GM12878 (cell line): ENCODE measurements at regions not wholly inside any gene's neighbourhood (a gene's known extent, or its start where the extent isn't known, plus 50 kb on each side); places are given as distances from the start of the nearest gene placed in this dataset.
"Not testable (repeated sequence)": the region's sequence is repeated elsewhere in the genome, so short reads cannot be mapped to it uniquely, and the experiment has no call there.

Experiments
- ATAC-seq: fragments of 200-7000 bp; cut with Tn5 transposase; 3 replicates; pipeline ENCODE4 v1.9.1; 2020; ENCODE audit warnings: mild to moderate bottlenecking, moderate library complexity
- BruUV-seq: library from RNA; stranded (reverse); fragments of 400-500 nt; replicated peaks from 2 replicates; lab custom pipeline; 2021; lab: Mats Ljungman, UMichigan
- CTCF ChIA-PET: fragments of 300-600 bp; sonication (Branson Sonifier 250); formaldehyde crosslinking; extraction: SDS; loops from one replicate; lab custom pipeline; 2021; ENCODE audit warnings: inconsistent platforms; lab: Yijun Ruan, JAX
- POLR2A ChIA-PET: fragments of 350-600 bp; formaldehyde crosslinking; extraction: SDS; loops from one replicate; lab custom pipeline; 2021; ENCODE audit warnings: inconsistent platforms; lab: Charles Lee
- RAD21 ChIA-PET: fragments of 300-600 bp; sonication (Branson Sonifier 250); formaldehyde crosslinking; loops from one replicate; lab custom pipeline; 2023; ENCODE audit warnings: antibody characterized with exemption; ENCODE audit not compliant: unreplicated experiment; lab: Charles Lee
- SMC1A ChIA-PET: fragments of 300-600 bp; sonication (Branson Sonifier 250); formaldehyde crosslinking; loops from one replicate; lab custom pipeline; 2023; ENCODE audit not compliant: unreplicated experiment, uncharacterized antibody; lab: Charles Lee
- DNase-seq: peaks from one replicate; pipeline ENCODE4 v3.0.0-alpha.2; 2011; ENCODE audit warnings: low read depth, low spot score
- FAIRE-seq: peaks from 3 replicates; lab custom pipeline; 2011; peaks lifted over from hg19 to GRCh38; lab: Jason Lieb, UNC
- H2AFZ ChIP-seq: 2 replicates; pipeline ENCODE4 v1.6.0; 2011; ENCODE audit warnings: low read depth, low read length, control low read depth; ENCODE audit not compliant: control insufficient read depth
- H3K27ac ChIP-seq: 2 replicates; pipeline ENCODE4 v1.5.1; 2011; ENCODE audit warnings: control low read depth; ENCODE audit not compliant: control insufficient read depth, insufficient read depth
- H3K27me3 ChIP-seq, 2 experiments: replicated peaks in 1 of 2; 2 replicates each; pipeline versions ENCODE4 v1.6.0 to v1.6.1; 2011; ENCODE audit warnings: low read length in 1 of 2; ENCODE audit not compliant: control insufficient read depth in 2 of 2, insufficient read depth in 2 of 2
- H3K36me3 ChIP-seq, 2 experiments: 2 replicates each; pipeline ENCODE4 v1.5.1; 2011; ENCODE audit warnings: low read length in 1 of 2; ENCODE audit not compliant: control insufficient read depth in 2 of 2, insufficient read depth in 2 of 2
- H3K4me1 ChIP-seq: 2 replicates; pipeline ENCODE4 v1.6.1; 2011; ENCODE audit warnings: mild to moderate bottlenecking, low read length, moderate library complexity, mixed read lengths; ENCODE audit not compliant: control insufficient read depth, insufficient read depth
- H3K4me2 ChIP-seq: 2 replicates; pipeline ENCODE4 v1.6.0; 2011; ENCODE audit warnings: control low read depth; ENCODE audit not compliant: control insufficient read depth, insufficient read depth
- H3K4me3 ChIP-seq: fragments of 200-600 bp; sonication (generic); 2 replicates; pipeline ENCODE4 v1.5.1; 2016
- H3K79me2 ChIP-seq: 2 replicates; pipeline ENCODE4 v1.6.0; 2011; ENCODE audit warnings: low read length; ENCODE audit not compliant: control insufficient read depth, insufficient read depth
- H3K9ac ChIP-seq: 2 replicates; pipeline ENCODE4 v1.8.0; 2011; ENCODE audit warnings: low read length, control low read depth, mixed read lengths; ENCODE audit not compliant: control insufficient read depth, insufficient read depth
- H3K9me3 ChIP-seq: replicated peaks from 3 replicates; pipeline ENCODE4 v1.5.1; 2011; ENCODE audit warnings: mild to moderate bottlenecking, low read length; ENCODE audit not compliant: control insufficient read depth, insufficient read depth
- H4K20me1 ChIP-seq: 2 replicates; pipeline ENCODE4 v1.6.0; 2011; ENCODE audit not compliant: control insufficient read depth, insufficient read depth
- ATF7 ChIP-seq: fragments of 450-650 bp; IDR thresholded peaks from 2 replicates; pipeline ENCODE4 v1.6.1; 2016; ENCODE audit warnings: low read depth, mild to moderate bottlenecking
- BCL11A ChIP-seq: IDR thresholded peaks from 2 replicates; pipeline ENCODE4 v1.6.1; 2011; ENCODE audit warnings: low read depth, low read length
- BHLHE40 ChIP-seq, 2 experiments: fragments of 450-650 bp in 1 of 2; IDR thresholded peaks; 2 replicates each; pipeline ENCODE4 v1.6.1; 2011 to 2017; ENCODE audit warnings: low read depth in 2 of 2, borderline replicate concordance in 1 of 2, improper control_type of control experiment in 1 of 2, low read length in 1 of 2, mild to moderate bottlenecking in 1 of 2
- CBFB ChIP-seq: IDR thresholded peaks from 2 replicates; pipeline ENCODE4 v1.6.1; 2016; ENCODE audit warnings: antibody characterized with exemption, low read depth
- EP300 ChIP-seq, 2 experiments: fragments of 150-350 bp in 1 of 2; IDR thresholded peaks; 2 replicates each; pipeline ENCODE4 v1.6.1; 2011 to 2012; ENCODE audit warnings: low read depth in 2 of 2, low read length in 2 of 2, borderline replicate concordance in 1 of 2, improper control_type of control experiment in 1 of 2, inconsistent platforms in 1 of 2; ENCODE audit not compliant: control insufficient read depth in 1 of 2
- HDGF ChIP-seq: fragments of 450-650 bp; IDR thresholded peaks from 2 replicates; pipeline ENCODE4 v1.6.1; 2016; ENCODE audit warnings: antibody characterized with exemption
- IKZF1 ChIP-seq: fragments of 450-650 bp; conservative IDR thresholded peaks from 2 replicates; pipeline ENCODE4 v1.6.1; 2017; ENCODE audit warnings: antibody characterized with exemption, mild to moderate bottlenecking
- JUNB ChIP-seq: IDR thresholded peaks from 2 replicates; pipeline ENCODE4 v1.6.1; 2016; ENCODE audit warnings: antibody characterized with exemption, mild to moderate bottlenecking
- JUND ChIP-seq: IDR thresholded peaks from 2 replicates; pipeline ENCODE4 v1.6.1; 2012; ENCODE audit warnings: low read depth, mild to moderate bottlenecking, low read length, improper control_type of control experiment, moderate library complexity
- MEF2A ChIP-seq: IDR thresholded peaks from 2 replicates; pipeline ENCODE4 v1.6.1; 2011; ENCODE audit warnings: low read depth, mild to moderate bottlenecking, low read length, moderate library complexity; ENCODE audit not compliant: insufficient read depth
- MEF2B ChIP-seq: fragments of 450-650 bp; IDR thresholded peaks from 2 replicates; pipeline ENCODE4 v1.6.1; 2018; ENCODE audit warnings: mild to moderate bottlenecking, moderate library complexity; ENCODE audit not compliant: partially characterized antibody, poor library complexity, severe bottlenecking
- MTA2 ChIP-seq: fragments of 450-650 bp; IDR thresholded peaks from 2 replicates; pipeline ENCODE4 v1.6.1; 2016; ENCODE audit warnings: low read depth, mild to moderate bottlenecking, moderate library complexity
- NBN ChIP-seq: fragments of 450-650 bp; IDR thresholded peaks from 2 replicates; pipeline ENCODE4 v1.6.1; 2016
- NR2F1 ChIP-seq: fragments of 450-650 bp; conservative IDR thresholded peaks from 2 replicates; pipeline ENCODE4 v1.6.1; 2017; ENCODE audit warnings: mild to moderate bottlenecking
- POU2F2 ChIP-seq: IDR thresholded peaks from 3 replicates; pipeline ENCODE4 v1.6.1; 2011; ENCODE audit warnings: low read depth, mild to moderate bottlenecking, low read length, borderline replicate concordance
- RUNX3 ChIP-seq: IDR thresholded peaks from 2 replicates; pipeline ENCODE4 v1.6.1; 2012; ENCODE audit warnings: low read length, inconsistent platforms
- SMARCA5 ChIP-seq: fragments of 450-650 bp; IDR thresholded peaks from 2 replicates; pipeline ENCODE4 v1.6.1; 2017; ENCODE audit warnings: mild to moderate bottlenecking
- TCF12 ChIP-seq: IDR thresholded peaks from 2 replicates; pipeline ENCODE4 v1.6.1; 2011; ENCODE audit warnings: low read depth, mild to moderate bottlenecking, low read length
- YY1 ChIP-seq: IDR thresholded peaks from 2 replicates; pipeline ENCODE4 v1.6.1; 2011; ENCODE audit warnings: low read depth, mild to moderate bottlenecking, low read length
- ZNF384 ChIP-seq: IDR thresholded peaks from 2 replicates; pipeline ENCODE4 v1.6.1; 2012; ENCODE audit warnings: low read depth, mild to moderate bottlenecking, low read length, improper control_type of control experiment, borderline replicate concordance
- WGBS: methylation state at CpG from one replicate; pipeline ENCODE4 v1.1.6; 2016; ENCODE audit warnings: low lambda C conversion rate; ENCODE audit not compliant: insufficient replicate concordance, insufficient coverage; ENCODE audit errors: missing lambda C conversion rate; 5-methylcytosine and 5-hydroxymethylcytosine counted together
- in situ Hi-C: fragments of 300-500 bp; cut with MboI; formaldehyde crosslinking; loops from 9 replicates; pipeline ENCODE4 v1.14.3; 2018; ENCODE audit warnings: mixed read lengths
- intact Hi-C: fragments of 100-400 bp; cut with micrococcal nuclease; formaldehyde crosslinking; loops from one replicate; pipeline ENCODE4 v1.14.2; 2022; ENCODE audit not compliant: unreplicated experiment
- TF ChIP-seq, protein P1 (sequence below): fragments of 450-650 bp; IDR thresholded peaks from 2 replicates; pipeline ENCODE4 v1.6.1; 2017; ENCODE audit warnings: low read depth, mild to moderate bottlenecking, moderate library complexity
- TF ChIP-seq, protein P2 (sequence below): fragments of 450-650 bp; IDR thresholded peaks from 2 replicates; pipeline ENCODE4 v1.6.1; 2016; ENCODE audit warnings: mild to moderate bottlenecking

DNA sequence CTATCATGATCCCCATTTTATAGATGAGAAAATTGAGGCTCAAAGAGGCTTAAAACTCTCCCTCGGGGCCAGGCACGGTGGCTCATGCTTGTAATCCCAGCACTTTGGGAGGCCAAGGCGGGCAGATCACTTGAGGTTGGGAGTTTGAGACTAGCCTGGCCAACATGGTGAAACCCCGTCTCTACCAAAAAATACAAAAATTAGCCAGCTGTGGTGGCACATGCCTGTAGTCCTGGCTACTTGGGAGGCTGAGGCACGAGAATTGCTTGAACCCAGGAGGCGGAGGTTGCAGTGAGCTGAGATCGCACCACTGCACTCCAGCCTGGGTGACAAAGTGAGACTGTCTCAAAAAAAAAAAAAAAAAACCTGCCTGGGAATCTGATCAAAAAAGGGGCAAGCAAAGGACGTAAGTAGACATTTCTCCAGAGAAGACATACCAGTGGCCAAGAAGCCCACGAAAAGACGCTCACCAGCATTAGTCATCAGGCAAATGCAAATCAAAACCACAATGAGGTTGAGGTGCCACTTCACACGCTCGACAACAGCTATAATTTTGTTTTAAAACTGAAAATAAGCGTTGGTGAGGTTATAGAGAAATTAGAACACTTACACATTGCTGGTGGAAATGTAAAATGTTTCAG, 115.1 kb upstream of the TNRC6C start:
- BruUV-seq, H3K27me3 ChIP-seq, H3K4me3 ChIP-seq, H3K9me3 ChIP-seq, H3K27ac ChIP-seq, H2AFZ ChIP-seq, H3K36me3 ChIP-seq, H4K20me1 ChIP-seq, H3K79me2 ChIP-seq, in situ Hi-C loops, intact Hi-C loops, H3K9ac ChIP-seq: not testable (repeated sequence)
- peaks cover 14% of the 10 kb centered on the region for H3K4me1 ChIP-seq
- SMC1A ChIA-PET, result interaction anchor here (0.7 to 3.5 kb wide), 14 partner anchors 10 to 177 kb away, joined by 3 to 22 read pairs (median 4); partner anchors contain the start of gene TNRC6C
- RAD21 ChIA-PET, result interaction anchor here (0.6 to 3.5 kb wide), 12 partner anchors 9 to 351 kb away, joined by 3 to 27 read pairs (median 5); partner anchors contain the start of gene TNRC6C
- ATAC-seq, result peak; percentile 97
- DNase-seq, result peak; percentile 79
- peak; percentile 86 for FAIRE-seq
- 15% methylated on average over 13 of the region's 13 CpGs for WGBS
- CTCF ChIA-PET, result interaction anchor here (1.4 kb wide), 2 partner anchors 9 to 176 kb away, joined by 4 to 5 read pairs; no protein-coding TSS in a partner anchor
- POLR2A ChIA-PET, result interaction anchor here (0.6 to 2.5 kb wide), 8 partner anchors 9 to 555 kb away, joined by 3 to 18 read pairs (median 4); partner anchors contain the start of gene TNRC6C
- H3K4me2 ChIP-seq, result peak overlapping the region; percentile 46; the same call in 1 of the 2 replicates
- peak; percentile 88 for TF ChIP-seq MTA2
- peak; percentile 58; the same call in 1 of the 2 replicates for TF ChIP-seq NR2F1
- peak; percentile 93 for TF ChIP-seq ATF7
- peak; percentile 66 for TF ChIP-seq MEF2B
- TF ChIP-seq JUND, result peak; percentile 71; the same call in 1 of the 2 replicates
- TF ChIP-seq EP300 (IDR thresholded peaks at IDR 0.05; ENCODE audit: borderline replicate concordance in 1 of 2, control insufficient read depth in 1 of 2, low read depth in 2 of 2, low read length in 2 of 2), result peak; percentile 55 to 76; a peak in 2 of 4 replicates
- peak; percentile 80; the same call in 1 of the 2 replicates for TF ChIP-seq NBN
- peak; percentile 65; the same call in 1 of the 2 replicates for TF ChIP-seq BCL11A
- TF ChIP-seq, protein P1, sequence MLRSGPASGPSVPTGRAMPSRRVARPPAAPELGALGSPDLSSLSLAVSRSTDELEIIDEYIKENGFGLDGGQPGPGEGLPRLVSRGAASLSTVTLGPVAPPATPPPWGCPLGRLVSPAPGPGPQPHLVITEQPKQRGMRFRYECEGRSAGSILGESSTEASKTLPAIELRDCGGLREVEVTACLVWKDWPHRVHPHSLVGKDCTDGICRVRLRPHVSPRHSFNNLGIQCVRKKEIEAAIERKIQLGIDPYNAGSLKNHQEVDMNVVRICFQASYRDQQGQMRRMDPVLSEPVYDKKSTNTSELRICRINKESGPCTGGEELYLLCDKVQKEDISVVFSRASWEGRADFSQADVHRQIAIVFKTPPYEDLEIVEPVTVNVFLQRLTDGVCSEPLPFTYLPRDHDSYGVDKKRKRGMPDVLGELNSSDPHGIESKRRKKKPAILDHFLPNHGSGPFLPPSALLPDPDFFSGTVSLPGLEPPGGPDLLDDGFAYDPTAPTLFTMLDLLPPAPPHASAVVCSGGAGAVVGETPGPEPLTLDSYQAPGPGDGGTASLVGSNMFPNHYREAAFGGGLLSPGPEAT, result peak; percentile 68; the same call in 1 of the 2 replicates
- TF ChIP-seq SMARCA5, result 0 out of 2 replicates have a peak, but pooled peaks have one; percentile 59
- TF ChIP-seq YY1, result 0 out of 2 replicates have a peak, but pooled peaks have one; percentile 24
- TF ChIP-seq, protein P2, sequence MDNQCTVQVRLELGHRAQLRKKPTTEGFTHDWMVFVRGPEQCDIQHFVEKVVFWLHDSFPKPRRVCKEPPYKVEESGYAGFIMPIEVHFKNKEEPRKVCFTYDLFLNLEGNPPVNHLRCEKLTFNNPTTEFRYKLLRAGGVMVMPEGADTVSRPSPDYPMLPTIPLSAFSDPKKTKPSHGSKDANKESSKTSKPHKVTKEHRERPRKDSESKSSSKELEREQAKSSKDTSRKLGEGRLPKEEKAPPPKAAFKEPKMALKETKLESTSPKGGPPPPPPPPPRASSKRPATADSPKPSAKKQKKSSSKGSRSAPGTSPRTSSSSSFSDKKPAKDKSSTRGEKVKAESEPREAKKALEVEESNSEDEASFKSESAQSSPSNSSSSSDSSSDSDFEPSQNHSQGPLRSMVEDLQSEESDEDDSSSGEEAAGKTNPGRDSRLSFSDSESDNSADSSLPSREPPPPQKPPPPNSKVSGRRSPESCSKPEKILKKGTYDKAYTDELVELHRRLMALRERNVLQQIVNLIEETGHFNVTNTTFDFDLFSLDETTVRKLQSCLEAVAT, result peak; percentile 93
- peak; percentile 31; the same call in 1 of the 2 replicates for TF ChIP-seq HDGF
- TF ChIP-seq IKZF1, result peak; percentile 57
- peak; percentile 62 to 63; a peak in 3 of 4 replicates for TF ChIP-seq BHLHE40 (IDR thresholded peaks at IDR 0.05; ENCODE audit: borderline replicate concordance in 1 of 2, low read depth in 2 of 2, low read length in 1 of 2)
- peak; percentile 78 for TF ChIP-seq CBFB
- TF ChIP-seq TCF12, result 0 out of 2 replicates have a peak, but pooled peaks have one; percentile 27
- peak; percentile 99 for TF ChIP-seq POU2F2
- 0 out of 2 replicates have a peak, but pooled peaks have one; percentile 6 for TF ChIP-seq MEF2A
- peak; percentile 96 for TF ChIP-seq RUNX3
- peak; percentile 42; the same call in 1 of the 2 replicates for TF ChIP-seq ZNF384
- peak; percentile 47; the same call in 1 of the 2 replicates for TF ChIP-seq JUNB
